Amniotic epithelial cell (primary cell): ENCODE measurements at regions not wholly inside any gene's neighbourhood (a gene's known extent, or its start where the extent isn't known, plus 50 kb on each side); places are given as distances from the start of the nearest gene placed in this dataset.
"Not testable (repeated sequence)": the region's sequence is repeated elsewhere in the genome, so short reads cannot be mapped to it uniquely, and the experiment has no call there.

Experiments used
- DNase-seq: peaks from one replicate; pipeline ENCODE4 v3.0.0-alpha.2; 2010; ENCODE audit warnings: low read depth

GRCh38 chr10:59454171-59454919 lies 92.0 kb upstream of the FAM13C start:
- DNase-seq = no peak

DNA sequence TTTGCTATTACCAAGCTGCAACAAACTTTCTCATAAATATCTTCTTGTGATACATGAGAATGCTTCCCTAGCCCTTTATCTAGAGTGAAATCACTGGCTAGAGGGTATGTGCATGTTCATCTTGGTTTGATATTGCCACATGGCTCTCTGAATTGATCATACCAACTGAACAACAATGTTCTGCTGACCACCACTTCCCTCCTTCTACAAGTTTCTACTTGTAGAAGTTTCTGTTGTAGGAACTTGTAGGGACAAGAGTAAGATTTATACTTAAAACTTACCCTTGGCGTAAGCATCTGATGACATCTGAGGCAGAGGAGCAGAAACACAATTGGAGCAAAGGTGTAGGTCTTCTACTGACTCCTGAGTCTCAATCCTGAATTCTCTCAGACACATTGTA lies 86.3 kb upstream of the FAM13C start:
- no peak for DNase-seq

- no peak for DNase-seq
Observed at GRCh38 chr10:59435707-59436106, 73.4 kb upstream of the FAM13C start.

DNA sequence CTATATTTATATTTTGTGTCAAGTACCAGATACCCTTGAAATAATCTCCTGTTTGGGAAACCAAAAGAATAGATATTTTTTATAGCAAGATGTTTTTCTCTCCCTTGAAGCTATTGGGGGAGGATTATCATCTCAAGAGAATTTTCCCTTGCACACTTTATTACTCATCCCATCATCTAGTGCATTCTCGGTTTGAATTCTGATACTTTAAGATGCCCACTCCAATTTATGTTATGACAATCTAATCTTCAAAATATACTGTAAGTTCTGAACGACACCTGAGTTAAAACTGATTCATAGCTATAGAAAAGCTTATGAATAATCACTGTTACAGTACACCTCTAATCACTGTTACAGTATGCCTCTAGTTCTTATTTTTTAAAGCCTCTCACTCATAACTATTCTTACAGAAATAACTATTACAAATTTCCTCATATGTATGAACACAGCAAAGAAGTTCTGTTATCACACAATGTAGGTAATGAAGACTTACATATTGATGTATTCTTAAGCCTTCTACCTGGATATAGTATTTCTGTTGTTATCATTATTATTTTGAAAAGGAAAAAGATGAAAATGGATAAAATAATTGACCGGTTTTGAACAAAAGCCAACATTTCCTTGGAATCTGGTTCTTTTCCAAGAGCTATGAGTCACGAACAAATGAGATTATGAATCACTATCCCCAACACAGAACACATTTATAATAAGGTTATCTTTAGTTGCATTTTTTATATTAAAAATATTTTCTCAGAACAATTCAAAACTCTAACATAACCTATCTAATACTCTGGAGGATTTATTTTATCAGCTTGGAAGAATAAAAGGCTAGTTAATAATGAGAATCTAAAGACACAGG lies 72.3 kb upstream of the FAM13C start:
- DNase-seq = peak; percentile 25

DNA sequence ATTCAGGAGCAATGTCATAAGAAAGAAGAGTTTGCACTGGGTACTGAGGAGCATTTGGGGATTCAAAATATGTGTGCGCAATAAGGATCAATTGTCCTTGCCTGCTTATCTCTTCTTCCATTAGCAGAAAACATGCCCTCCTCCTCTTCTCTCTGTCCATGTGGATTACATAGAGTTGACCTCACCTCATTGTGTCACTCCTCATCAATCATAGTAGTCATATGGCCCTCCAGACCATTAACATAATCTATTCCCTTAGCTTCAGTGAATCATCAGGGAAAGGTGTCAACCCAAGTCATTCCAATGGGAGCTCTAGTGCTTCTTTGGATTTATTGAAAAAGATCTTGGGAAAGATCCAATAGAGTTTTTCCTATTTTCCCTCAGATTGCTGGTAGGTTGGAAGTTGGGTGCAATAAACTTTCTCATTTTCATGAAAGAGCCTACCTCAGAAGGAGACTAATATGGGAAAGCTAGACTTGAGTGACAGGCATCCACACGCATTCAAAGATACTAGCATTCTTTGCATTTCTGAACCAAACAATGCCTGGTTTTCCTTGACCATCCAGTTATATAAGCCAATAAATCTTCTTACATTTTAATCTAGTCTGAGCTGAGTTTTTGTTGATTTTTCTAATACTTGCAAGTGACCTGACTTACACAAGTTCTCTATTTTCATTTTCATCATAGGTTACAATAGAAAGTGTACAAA lies 71.5 kb upstream of the FAM13C start:
- peak; percentile 15 for DNase-seq

DNA sequence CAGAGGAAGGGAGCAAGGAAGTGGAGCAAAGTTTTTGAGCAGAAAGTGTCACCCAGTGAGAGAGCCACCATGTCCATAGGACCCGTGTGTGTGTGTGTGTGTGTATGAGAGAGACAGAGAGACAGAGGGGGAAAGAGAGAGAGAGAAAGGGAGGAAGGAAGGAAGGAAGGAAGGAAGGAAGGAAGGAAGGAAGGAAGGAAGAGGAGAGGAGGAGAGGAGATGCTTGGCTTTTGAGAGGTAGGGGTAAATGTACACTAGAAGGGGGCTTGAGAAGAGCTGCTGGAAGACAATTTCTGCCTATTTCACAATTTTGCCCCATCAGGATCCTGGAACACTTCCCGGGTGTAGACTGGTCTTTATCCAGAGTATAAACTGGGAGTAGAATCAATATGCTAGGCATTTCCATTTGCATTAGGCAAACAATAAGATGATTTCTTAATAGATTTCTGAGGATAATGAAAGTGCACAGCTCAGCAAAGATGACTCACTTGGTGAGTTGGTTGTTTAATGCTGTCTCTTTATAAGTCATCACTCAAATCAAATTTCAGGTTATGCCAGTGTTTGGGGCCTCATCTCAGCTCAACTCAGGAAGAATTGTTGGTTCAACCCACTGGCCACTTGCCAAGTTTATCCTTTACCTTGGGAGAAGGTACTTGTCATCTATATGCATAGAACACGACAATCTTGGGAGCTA lies 70.0 kb upstream of the FAM13C start:
- DNase-seq = peak; percentile 11

GRCh38 chr10:59413795-59414194 lies 51.4 kb upstream of the FAM13C start:
- DNase-seq = not testable (repeated sequence)
